H9 (cell line): ENCODE measurements at regions not wholly inside any gene's neighbourhood (a gene's known extent, or its start where the extent isn't known, plus 50 kb on each side); places are given as distances from the start of the nearest gene placed in this dataset.
"Not testable (repeated sequence)": the region's sequence is repeated elsewhere in the genome, so short reads cannot be mapped to it uniquely, and the experiment has no call there.

Source experiments
- DNase-seq: peaks from one replicate; pipeline ENCODE4 v3.0.0-alpha.2; 2017
- H2AFZ ChIP-seq: one replicate; pipeline ENCODE4 v1.6.1; 2013; ENCODE audit warnings: mild to moderate bottlenecking, low read length, control low read depth, moderate library complexity
- H2AK5ac ChIP-seq: 2 replicates; pipeline ENCODE4 v1.6.1; 2013; ENCODE audit warnings: low read length, control low read depth, mixed read lengths; ENCODE audit not compliant: insufficient read length
- H2BK120ac ChIP-seq: one replicate; pipeline ENCODE4 v1.6.1; 2013; ENCODE audit warnings: low read depth, mild to moderate bottlenecking, low read length, control low read depth, inconsistent platforms; ENCODE audit not compliant: poor library complexity, severe bottlenecking
- H2BK12ac ChIP-seq: 2 replicates; pipeline ENCODE4 v1.6.1; 2013; ENCODE audit warnings: low read length, control low read depth, mixed read lengths, low read depth; ENCODE audit not compliant: insufficient read length
- H2BK15ac ChIP-seq: 2 replicates; pipeline ENCODE4 v1.6.1; 2013; ENCODE audit warnings: low read depth, low read length, control low read depth
- H2BK20ac ChIP-seq: one replicate; pipeline ENCODE4 v1.6.1; 2013; ENCODE audit warnings: low read depth, mild to moderate bottlenecking, low read length, control low read depth, inconsistent platforms; ENCODE audit not compliant: poor library complexity, severe bottlenecking
- H2BK5ac ChIP-seq: 2 replicates; pipeline ENCODE4 v1.6.1; 2013; ENCODE audit warnings: low read length, control low read depth, mixed read lengths; ENCODE audit not compliant: insufficient read length
- H3K14ac ChIP-seq: 2 replicates; pipeline ENCODE4 v1.6.1; 2013; ENCODE audit warnings: low read length, control low read depth; ENCODE audit not compliant: insufficient read depth
- H3K18ac ChIP-seq: 2 replicates; pipeline ENCODE4 v1.6.1; 2013; ENCODE audit warnings: low read depth, mild to moderate bottlenecking, mixed read lengths, low read length, control low read depth; ENCODE audit not compliant: insufficient read length
- H3K23ac ChIP-seq: 2 replicates; pipeline ENCODE4 v1.6.1; 2013; ENCODE audit warnings: low read length, control low read depth, mixed read lengths, low read depth; ENCODE audit not compliant: insufficient read length
- H3K23me2 ChIP-seq: 2 replicates; pipeline ENCODE4 v1.6.1; 2013; ENCODE audit warnings: low read depth, mild to moderate bottlenecking, mixed read lengths, low read length, control low read depth; ENCODE audit not compliant: insufficient read length, poor library complexity, severe bottlenecking
- H3K27ac ChIP-seq: 2 replicates; pipeline ENCODE4 v1.5.1; 2013; ENCODE audit warnings: low read length, control low read depth, mixed read lengths, low read depth; ENCODE audit not compliant: insufficient read length
- H3K27me3 ChIP-seq: 2 replicates; pipeline ENCODE4 v1.6.1; 2013; ENCODE audit warnings: low read length, control low read depth, inconsistent platforms; ENCODE audit not compliant: insufficient read depth
- H3K4ac ChIP-seq: 2 replicates; pipeline ENCODE4 v1.6.1; 2013; ENCODE audit warnings: low read depth, mild to moderate bottlenecking, control low read depth, inconsistent platforms, low read length, moderate library complexity
- H3K4me1 ChIP-seq: 2 replicates; pipeline ENCODE4 v1.6.1; 2013; ENCODE audit warnings: low read length, control low read depth, inconsistent platforms; ENCODE audit not compliant: insufficient read depth
- H3K4me2 ChIP-seq: 2 replicates; pipeline ENCODE4 v1.6.1; 2013; ENCODE audit warnings: low read length, control low read depth, mixed read lengths; ENCODE audit not compliant: insufficient read length, insufficient read depth
- H3K56ac ChIP-seq: 2 replicates; pipeline ENCODE4 v1.6.1; 2013; ENCODE audit warnings: low read depth, mild to moderate bottlenecking, mixed read lengths, low read length, control low read depth; ENCODE audit not compliant: insufficient read length
- H3K79me1 ChIP-seq: 2 replicates; pipeline ENCODE4 v1.6.1; 2013; ENCODE audit warnings: low read depth, mild to moderate bottlenecking, moderate library complexity, low read length, control low read depth, inconsistent platforms; ENCODE audit not compliant: insufficient read depth, poor library complexity, severe bottlenecking
- H3K79me2 ChIP-seq: 2 replicates; pipeline ENCODE4 v1.6.1; 2013; ENCODE audit warnings: low read length, control low read depth, inconsistent platforms; ENCODE audit not compliant: insufficient read depth
- H3K9ac ChIP-seq: 2 replicates; pipeline ENCODE4 v1.6.1; 2013; ENCODE audit warnings: low read length, control low read depth, mixed read lengths; ENCODE audit not compliant: insufficient read length; ENCODE audit errors: extremely low read depth
- H3K9me3 ChIP-seq: one replicate; pipeline ENCODE4 v1.6.1; 2013; ENCODE audit warnings: low read depth, low read length, inconsistent platforms; ENCODE audit not compliant: control insufficient read depth
- H3T11ph ChIP-seq: one replicate; pipeline ENCODE4 v1.6.1; 2013; ENCODE audit warnings: mild to moderate bottlenecking, low read length, control low read depth, inconsistent platforms
- H4K20me1 ChIP-seq: one replicate; pipeline ENCODE4 v1.6.1; 2013; ENCODE audit not compliant: control insufficient read depth, insufficient read length, insufficient read depth
- H4K5ac ChIP-seq: 2 replicates; pipeline ENCODE4 v1.6.1; 2013; ENCODE audit warnings: low read depth, mild to moderate bottlenecking, mixed read lengths, low read length, control low read depth; ENCODE audit not compliant: insufficient read length
- H4K8ac ChIP-seq: replicated peaks from 2 replicates; pipeline ENCODE4 v1.6.1; 2013; ENCODE audit warnings: low read length, control low read depth, mixed read lengths, low read depth; ENCODE audit not compliant: insufficient read length
- H4K91ac ChIP-seq: 2 replicates; pipeline ENCODE4 v1.6.1; 2013; ENCODE audit warnings: low read depth, mild to moderate bottlenecking, moderate library complexity, mixed read lengths, low read length, control low read depth; ENCODE audit not compliant: insufficient read length
- H3K27ac Mint-ChIP-seq, 3 experiments: 2 replicates in 2 of 3; 3 replicates in 1 of 3; pipeline ENCODE4 v1.8.0; 2020 to 2021; ENCODE audit warnings: mixed read lengths in 3 of 3, mild to moderate bottlenecking in 1 of 3, moderate library complexity in 1 of 3
- H3K27me3 Mint-ChIP-seq: 2 replicates; pipeline ENCODE4 v1.8.0; 2021; ENCODE audit warnings: low read depth, mild to moderate bottlenecking, moderate library complexity, mixed read lengths
- H3K36me3 Mint-ChIP-seq, 3 experiments: 2 replicates in 2 of 3; 3 replicates in 1 of 3; pipeline ENCODE4 v1.8.0; 2020 to 2021; ENCODE audit warnings: low read depth in 3 of 3, mixed read lengths in 3 of 3; ENCODE audit not compliant: insufficient read depth in 1 of 3
- H3K4me1 Mint-ChIP-seq, 2 experiments: 2 replicates each; pipeline ENCODE4 v1.8.0; 2020; ENCODE audit warnings: mixed read lengths in 2 of 2
- H3K4me3 Mint-ChIP-seq, 2 experiments: 2 replicates in 1 of 2; 3 replicates in 1 of 2; pipeline ENCODE4 v1.8.0; 2020 to 2021; ENCODE audit warnings: mild to moderate bottlenecking in 2 of 2, mixed read lengths in 2 of 2, moderate library complexity in 1 of 2
- H3K9me3 Mint-ChIP-seq, 2 experiments: 2 replicates in 1 of 2; 3 replicates in 1 of 2; pipeline ENCODE4 v1.8.0; 2020; ENCODE audit warnings: mild to moderate bottlenecking in 2 of 2, mixed read lengths in 2 of 2, moderate library complexity in 1 of 2
- WGBS: extraction: QIAGEN DNeasy Blood & Tissue Kit; methylation state at CpG from one replicate; pipeline ENCODE4 v1.1.7; 2013; ENCODE audit warnings: missing lambda C conversion rate, low lambda C conversion rate, mixed read lengths; ENCODE audit not compliant: insufficient read length; ENCODE audit errors: extremely low coverage; 5-methylcytosine and 5-hydroxymethylcytosine counted together
- TF ChIP-seq, protein P1 (sequence below): fragments of 200-600 bp; sonication (generic); conservative IDR thresholded peaks from 3 replicates; pipeline ENCODE4 v1.8.0; 2021; ENCODE audit warnings: antibody characterized with exemption, mild to moderate bottlenecking

DNA sequence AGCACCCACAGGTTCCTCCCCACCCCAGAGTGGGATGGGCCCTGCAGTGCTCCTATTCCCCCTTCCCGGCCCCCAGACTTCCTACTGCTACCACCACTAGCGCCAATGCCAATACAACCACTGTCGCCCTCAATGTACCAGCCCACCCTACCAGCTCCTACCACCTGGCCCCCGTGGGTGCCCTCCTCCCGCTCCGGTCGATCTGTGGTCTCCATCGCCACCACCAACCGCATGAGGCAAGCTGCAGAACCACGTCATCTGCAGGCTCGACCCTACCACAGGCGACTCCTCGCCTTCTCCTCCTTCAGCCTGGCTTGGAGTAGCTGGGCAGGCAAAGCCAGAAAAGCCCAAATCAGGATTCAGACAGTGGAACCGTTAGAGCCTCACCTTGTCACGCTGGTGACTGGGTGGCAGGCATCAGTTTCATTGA lies 179.3 kb downstream of the POTEB3 start:
- DNase-seq, result no peak
- no peak overlapping the region for H3K56ac ChIP-seq
- H2BK12ac ChIP-seq, result no peak overlapping the region
- TF ChIP-seq, protein P1, sequence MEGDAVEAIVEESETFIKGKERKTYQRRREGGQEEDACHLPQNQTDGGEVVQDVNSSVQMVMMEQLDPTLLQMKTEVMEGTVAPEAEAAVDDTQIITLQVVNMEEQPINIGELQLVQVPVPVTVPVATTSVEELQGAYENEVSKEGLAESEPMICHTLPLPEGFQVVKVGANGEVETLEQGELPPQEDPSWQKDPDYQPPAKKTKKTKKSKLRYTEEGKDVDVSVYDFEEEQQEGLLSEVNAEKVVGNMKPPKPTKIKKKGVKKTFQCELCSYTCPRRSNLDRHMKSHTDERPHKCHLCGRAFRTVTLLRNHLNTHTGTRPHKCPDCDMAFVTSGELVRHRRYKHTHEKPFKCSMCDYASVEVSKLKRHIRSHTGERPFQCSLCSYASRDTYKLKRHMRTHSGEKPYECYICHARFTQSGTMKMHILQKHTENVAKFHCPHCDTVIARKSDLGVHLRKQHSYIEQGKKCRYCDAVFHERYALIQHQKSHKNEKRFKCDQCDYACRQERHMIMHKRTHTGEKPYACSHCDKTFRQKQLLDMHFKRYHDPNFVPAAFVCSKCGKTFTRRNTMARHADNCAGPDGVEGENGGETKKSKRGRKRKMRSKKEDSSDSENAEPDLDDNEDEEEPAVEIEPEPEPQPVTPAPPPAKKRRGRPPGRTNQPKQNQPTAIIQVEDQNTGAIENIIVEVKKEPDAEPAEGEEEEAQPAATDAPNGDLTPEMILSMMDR, result no peak
- H4K91ac ChIP-seq, result no peak overlapping the region
- no peak overlapping the region for H2BK120ac ChIP-seq
- H3K23ac ChIP-seq, result no peak overlapping the region
- no peaks in the 10 kb centered on the region for H4K20me1 ChIP-seq
- no peaks in the 10 kb centered on the region for H3K27me3 ChIP-seq
- H2BK5ac ChIP-seq, result no peak overlapping the region
- Mint-ChIP-seq H3K27ac (no peak overlapping the region), H3K27me3 (peaks cover 12% of the 10 kb centered on the region), H3K36me3 (peaks cover 28 to 52% (median 32%) of the 10 kb centered on the region in 3 experiments), H3K4me1 (no peaks in the 10 kb centered on the region), H3K9me3 (peaks cover 84 to 86% of the 10 kb centered on the region in 2 experiments), H3K4me3 (no peak overlapping the region)
- H3T11ph ChIP-seq, result no peak overlapping the region
- no peak overlapping the region for H2AK5ac ChIP-seq
- H3K4ac ChIP-seq, result no peak overlapping the region
- H3K23me2 ChIP-seq, result no peaks in the 10 kb centered on the region
- H4K8ac ChIP-seq, result no peak overlapping the region
- no peak overlapping the region for H3K9ac ChIP-seq
- no peaks in the 10 kb centered on the region for H3K79me2 ChIP-seq
- H3K4me2 ChIP-seq, result no peak overlapping the region
- H3K14ac ChIP-seq, result no peak overlapping the region
- WGBS, result no CpG with 5 or more reads among the region's 15 CpGs
- H3K9me3 ChIP-seq, result peaks cover 81% of the 10 kb centered on the region
- no peak overlapping the region for H4K5ac ChIP-seq
- no peak overlapping the region for H3K18ac ChIP-seq
- no peak overlapping the region for H3K27ac ChIP-seq
- no peaks in the 10 kb centered on the region for H3K4me1 ChIP-seq
- H2BK20ac ChIP-seq, result no peak overlapping the region
- H3K79me1 ChIP-seq, result no peaks in the 10 kb centered on the region
- H2BK15ac ChIP-seq, result no peak overlapping the region
- no peak overlapping the region for H2AFZ ChIP-seq

DNA sequence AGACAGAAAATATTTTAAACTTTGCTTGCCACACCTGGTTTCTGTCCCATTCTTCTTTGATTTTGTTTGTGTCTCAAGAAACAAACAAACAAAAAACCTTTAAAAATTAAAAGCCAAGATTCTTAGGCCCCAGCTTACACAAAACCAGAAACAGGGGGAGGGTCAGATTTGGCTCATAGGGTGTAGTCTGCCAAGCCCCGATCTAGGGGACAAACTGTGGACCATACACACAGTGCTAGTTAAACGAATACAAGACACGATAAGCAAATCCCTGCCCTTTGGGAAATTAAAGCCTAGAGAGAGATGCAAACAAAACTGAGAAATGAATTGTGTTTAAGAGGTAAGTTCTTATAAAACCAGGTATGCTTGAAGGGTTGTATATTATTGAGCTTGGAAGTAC lies 181.7 kb downstream of the POTEB3 start:
- no CpG with 5 or more reads among the region's 3 CpGs for WGBS
- not testable (repeated sequence) for H2BK20ac ChIP-seq, DNase-seq, H2BK5ac ChIP-seq, H3K4me1 Mint-ChIP-seq, H3K27ac ChIP-seq, H3K9ac ChIP-seq, H2BK15ac ChIP-seq, H3T11ph ChIP-seq, H2AK5ac ChIP-seq, H3K56ac ChIP-seq, H3K23ac ChIP-seq, H3K18ac ChIP-seq, H4K5ac ChIP-seq, H3K27ac Mint-ChIP-seq, H3K4ac ChIP-seq, H2BK120ac ChIP-seq, H3K79me2 ChIP-seq, H2AFZ ChIP-seq, H3K27me3 ChIP-seq, H3K14ac ChIP-seq, H4K8ac ChIP-seq, H3K4me2 ChIP-seq, H3K4me3 Mint-ChIP-seq, H3K79me1 ChIP-seq, H3K23me2 ChIP-seq, H4K20me1 ChIP-seq, H3K4me1 ChIP-seq, H2BK12ac ChIP-seq, H4K91ac ChIP-seq
- H3K36me3 Mint-ChIP-seq, result peaks cover 24 to 48% (median 29%) of the 10 kb centered on the region in 3 experiments
- peaks cover 74 to 75% of the 10 kb centered on the region in 2 experiments for H3K9me3 Mint-ChIP-seq
- peaks cover 58% of the 10 kb centered on the region for H3K9me3 ChIP-seq
- peaks cover 12% of the 10 kb centered on the region for H3K27me3 Mint-ChIP-seq
